Gastrocnemius medialis (tissue), 4 donors: ENCODE measurements at regions not wholly inside any gene's neighbourhood (a gene's known extent, or its start where the extent isn't known, plus 50 kb on each side); places are given as distances from the start of the nearest gene placed in this dataset.

Experiments
- ATAC-seq, 2 donors: fragments of 150-250 bp; one replicate each; pipeline ENCODE4 v1.9.1; 2016
- DNase-seq, 2 donors: peaks; one replicate each; pipeline ENCODE4 v3.0.0-alpha.2; 2019
- H3K27ac ChIP-seq, 4 donors: fragments of 200-600 bp; sonication (generic); 1 replicate in 1 of 4; 2 replicates in 3 of 4; pipeline ENCODE4 v1.5.1; 2016 to 2018; ENCODE audit warnings: mild to moderate bottlenecking in 2 of 4, moderate library complexity in 1 of 4
- H3K27me3 ChIP-seq, 3 donors: fragments of 200-600 bp; sonication (generic) in 2 of 3; 1 replicate in 1 of 3; 2 replicates in 2 of 3; pipeline versions ENCODE4 v1.5.1 to v1.6.0; 2016 to 2019; ENCODE audit warnings: mild to moderate bottlenecking in 1 of 3, moderate library complexity in 1 of 3
- H3K36me3 ChIP-seq, 2 donors: fragments of 200-600 bp; sonication (generic) in 1 of 2; one replicate each; pipeline ENCODE4 v1.5.1; 2017 to 2018
- H3K4me1 ChIP-seq, 2 donors: fragments of 200-600 bp; sonication (generic) in 1 of 2; one replicate each; pipeline ENCODE4 v1.5.1; 2016 to 2017; ENCODE audit warnings: mild to moderate bottlenecking in 2 of 2
- H3K4me3 ChIP-seq, 4 donors: fragments of 200-600 bp; sonication (generic) in 3 of 4; 1 replicate in 1 of 4; 2 replicates in 3 of 4; pipeline ENCODE4 v1.5.1; 2016 to 2019; ENCODE audit warnings: mild to moderate bottlenecking in 2 of 4
- H3K9me3 ChIP-seq, 3 donors: fragments of 200-600 bp; sonication (generic) in 2 of 3; 1 replicate in 1 of 3; 2 replicates in 2 of 3; pipeline ENCODE4 v1.5.1; 2016 to 2019
- POLR2A ChIP-seq, 2 donors: fragments of 450-650 bp; IDR thresholded peaks; one replicate each; pipeline ENCODE4 v1.6.1; 2017; ENCODE audit warnings: antibody characterized with exemption in 2 of 2, mild to moderate bottlenecking in 2 of 2, moderate library complexity in 2 of 2
- in situ Hi-C, 4 donors: fragments of 200-750 bp; cut with MboI; loops; one replicate each; pipeline versions ENCODE4 v1.15.0 to v1.8.0; 2017; ENCODE audit warnings: low sequenced_read_pairs in 4 of 4
- intact Hi-C: fragments of 100-400 bp; cut with DNase I; formaldehyde crosslinking; loops from one replicate; pipeline ENCODE4 v1.15.1; 2023; ENCODE audit warnings: low total_unique reads
- TF ChIP-seq, protein P1 (sequence below), 5 experiments: fragments of 450-650 bp in 3 of 5; fragments of 200-600 bp in 2 of 5; sonication (generic) in 2 of 5; IDR thresholded peaks in 4 of 5; conservative IDR thresholded peaks in 1 of 5; 1 replicate in 4 of 5; 2 replicates in 1 of 5; pipeline ENCODE4 v1.5.1; 2016 to 2019; ENCODE audit warnings: antibody characterized with exemption in 5 of 5, mild to moderate bottlenecking in 3 of 5, moderate library complexity in 3 of 5

DNA sequence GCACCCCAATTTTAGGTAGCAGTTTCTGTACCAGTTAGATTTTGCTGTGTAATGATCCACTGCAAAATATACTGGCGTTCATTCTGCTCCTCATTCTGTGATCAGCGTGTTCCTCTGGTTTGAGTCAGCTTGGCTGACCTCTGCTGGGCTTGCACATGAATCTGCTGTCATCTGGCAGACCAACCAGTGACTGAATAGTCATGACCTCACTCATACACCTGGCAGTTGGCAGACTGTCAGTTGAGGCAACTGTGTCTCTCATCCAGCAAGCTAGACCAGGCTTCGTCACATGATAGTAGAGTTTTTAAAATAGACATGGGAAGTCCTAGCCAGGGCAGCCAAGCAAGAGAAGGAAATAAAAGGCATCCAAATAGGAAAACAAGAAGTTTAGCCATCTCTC, 316.3 kb upstream of the LARGE1 start:
- TF ChIP-seq, protein P1, sequence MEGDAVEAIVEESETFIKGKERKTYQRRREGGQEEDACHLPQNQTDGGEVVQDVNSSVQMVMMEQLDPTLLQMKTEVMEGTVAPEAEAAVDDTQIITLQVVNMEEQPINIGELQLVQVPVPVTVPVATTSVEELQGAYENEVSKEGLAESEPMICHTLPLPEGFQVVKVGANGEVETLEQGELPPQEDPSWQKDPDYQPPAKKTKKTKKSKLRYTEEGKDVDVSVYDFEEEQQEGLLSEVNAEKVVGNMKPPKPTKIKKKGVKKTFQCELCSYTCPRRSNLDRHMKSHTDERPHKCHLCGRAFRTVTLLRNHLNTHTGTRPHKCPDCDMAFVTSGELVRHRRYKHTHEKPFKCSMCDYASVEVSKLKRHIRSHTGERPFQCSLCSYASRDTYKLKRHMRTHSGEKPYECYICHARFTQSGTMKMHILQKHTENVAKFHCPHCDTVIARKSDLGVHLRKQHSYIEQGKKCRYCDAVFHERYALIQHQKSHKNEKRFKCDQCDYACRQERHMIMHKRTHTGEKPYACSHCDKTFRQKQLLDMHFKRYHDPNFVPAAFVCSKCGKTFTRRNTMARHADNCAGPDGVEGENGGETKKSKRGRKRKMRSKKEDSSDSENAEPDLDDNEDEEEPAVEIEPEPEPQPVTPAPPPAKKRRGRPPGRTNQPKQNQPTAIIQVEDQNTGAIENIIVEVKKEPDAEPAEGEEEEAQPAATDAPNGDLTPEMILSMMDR (IDR thresholded peaks at IDR 0.05 in 4 of 5, conservative IDR thresholded peaks at IDR 0.05 in 1 of 5) = no peak
- peak; percentile 15 to 16 for TF ChIP-seq POLR2A (IDR thresholded peaks at IDR 0.05)

DNA sequence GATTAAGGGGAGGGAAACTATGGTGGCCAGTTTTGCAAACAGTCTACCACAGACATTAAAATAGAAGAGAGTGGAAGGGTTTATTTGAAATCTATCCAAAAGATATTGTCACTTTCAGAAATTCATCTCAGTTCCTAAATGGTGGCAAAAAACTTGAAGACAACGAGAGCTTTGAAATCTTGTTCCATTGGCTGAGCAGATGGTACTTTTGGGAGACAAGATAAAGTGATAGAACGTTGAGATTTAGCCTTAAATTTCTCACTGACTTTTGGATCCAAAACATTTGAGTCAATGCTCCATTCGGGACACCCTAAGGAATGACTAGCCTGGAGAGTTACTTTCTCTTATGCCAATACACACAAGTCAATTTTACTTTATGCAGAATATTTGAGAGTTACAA, 319.1 kb upstream of the LARGE1 start:
- intact Hi-C loops (loop anchor here (10.0 kb wide), 1 partner anchor 315 kb away; the partner anchor contains the start of gene LARGE1), in situ Hi-C loops (no loop called here)
- Histone ChIP-seq H3K9me3 (no peaks in the 10 kb centered on the region), H3K4me3 (no peak overlapping the region), H3K27ac (no peak overlapping the region), H3K36me3 (no peaks in the 10 kb centered on the region), H3K4me1 (no peaks in the 10 kb centered on the region), H3K27me3 (no peaks in the 10 kb centered on the region)
- TF ChIP-seq, protein P1 (IDR thresholded peaks at IDR 0.05 in 4 of 5, conservative IDR thresholded peaks at IDR 0.05 in 1 of 5) = no peak
- TF ChIP-seq POLR2A (IDR thresholded peaks at IDR 0.05) = no peak
- ATAC-seq = no peak
- no peak for DNase-seq

More for the DNA sequence above, 316.3 kb upstream of the LARGE1 start:
- no peaks in the 10 kb centered on the region for H3K9me3 ChIP-seq
- H3K4me3 ChIP-seq = no peak overlapping the region
- in situ Hi-C loops (no loop called here), intact Hi-C loops (loop anchor here (10.0 kb wide), 1 partner anchor 312 kb away; the partner anchor contains the start of gene LARGE1)
- peak overlapping the region; percentile 69 to 78 (median 74) for H3K27ac ChIP-seq
- H3K27me3 ChIP-seq = no peaks in the 10 kb centered on the region
- ATAC-seq (peak; percentile 89 to 100), DNase-seq (peak; percentile 52 to 90)
- no peaks in the 10 kb centered on the region for H3K36me3 ChIP-seq
- no peaks in the 10 kb centered on the region for H3K4me1 ChIP-seq

DNA sequence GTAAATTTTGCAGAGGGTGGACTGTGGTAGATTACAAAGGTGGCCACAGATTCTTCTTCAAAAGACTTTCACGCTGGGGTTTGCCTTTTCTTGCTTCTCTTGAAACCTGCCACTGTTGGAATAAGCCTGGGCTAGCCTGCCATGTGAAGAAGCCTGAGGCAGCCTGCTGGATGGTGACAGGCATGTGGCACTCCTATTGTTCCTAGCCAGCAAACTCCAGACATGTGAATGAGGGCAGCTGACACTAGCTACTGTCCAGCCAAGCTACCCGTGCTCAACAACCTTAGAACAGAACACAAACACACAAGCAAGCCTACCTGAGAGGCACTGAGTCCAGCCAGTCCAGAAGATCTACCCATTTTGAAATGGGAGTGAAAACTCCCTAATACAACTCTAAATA, 322.7 kb upstream of the LARGE1 start:
- Histone ChIP-seq H3K9me3 (no peaks in the 10 kb centered on the region), H3K4me1 (no peaks in the 10 kb centered on the region), H3K36me3 (no peaks in the 10 kb centered on the region), H3K27me3 (no peaks in the 10 kb centered on the region), H3K4me3 (no peak overlapping the region), H3K27ac (peak overlapping the region in 1 of 4 donors; percentile 34)
- intact Hi-C loops (no loop called here), in situ Hi-C loops (no loop called here)
- peak in 1 of 2 donors; percentile 73 for ATAC-seq
- DNase-seq = peak in 1 of 2 donors; percentile 31
- TF ChIP-seq, protein P1 (IDR thresholded peaks at IDR 0.05 in 4 of 5, conservative IDR thresholded peaks at IDR 0.05 in 1 of 5) = no peak
- TF ChIP-seq POLR2A (IDR thresholded peaks at IDR 0.05) = no peak

DNA sequence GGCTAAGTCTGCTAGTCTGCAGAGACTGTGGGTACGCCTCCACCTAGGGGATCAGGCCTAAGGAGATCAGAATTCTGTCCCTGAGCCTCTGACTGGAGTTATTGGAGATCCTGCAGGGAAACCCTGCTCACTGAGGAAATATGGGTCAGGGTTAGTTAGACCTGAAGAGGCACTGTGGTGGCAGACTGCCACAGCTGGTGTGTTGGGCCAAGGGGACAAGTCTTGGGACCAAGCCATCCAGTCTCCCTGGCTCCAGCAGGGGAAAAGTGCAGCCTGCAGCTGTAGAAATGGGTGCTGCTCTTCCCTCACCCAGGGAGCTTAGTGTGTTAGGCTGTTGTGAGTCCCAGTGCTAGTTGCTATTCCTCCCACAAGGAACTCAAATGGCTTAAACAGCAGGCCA, 334.8 kb upstream of the LARGE1 start:
- ATAC-seq (no peak), DNase-seq (peak in 1 of 2 donors; percentile 21)
- no peaks in the 10 kb centered on the region for H3K27me3 ChIP-seq
- H3K4me3 ChIP-seq = no peak overlapping the region
- no peak for TF ChIP-seq POLR2A (IDR thresholded peaks at IDR 0.05)
- TF ChIP-seq, protein P1 (IDR thresholded peaks at IDR 0.05 in 4 of 5, conservative IDR thresholded peaks at IDR 0.05 in 1 of 5) = no peak
- intact Hi-C loops (no loop called here), in situ Hi-C loops (no loop called here)
- H3K4me1 ChIP-seq = no peaks in the 10 kb centered on the region
- H3K36me3 ChIP-seq = no peaks in the 10 kb centered on the region
- no peaks in the 10 kb centered on the region for H3K9me3 ChIP-seq
- H3K27ac ChIP-seq = no peak overlapping the region

DNA sequence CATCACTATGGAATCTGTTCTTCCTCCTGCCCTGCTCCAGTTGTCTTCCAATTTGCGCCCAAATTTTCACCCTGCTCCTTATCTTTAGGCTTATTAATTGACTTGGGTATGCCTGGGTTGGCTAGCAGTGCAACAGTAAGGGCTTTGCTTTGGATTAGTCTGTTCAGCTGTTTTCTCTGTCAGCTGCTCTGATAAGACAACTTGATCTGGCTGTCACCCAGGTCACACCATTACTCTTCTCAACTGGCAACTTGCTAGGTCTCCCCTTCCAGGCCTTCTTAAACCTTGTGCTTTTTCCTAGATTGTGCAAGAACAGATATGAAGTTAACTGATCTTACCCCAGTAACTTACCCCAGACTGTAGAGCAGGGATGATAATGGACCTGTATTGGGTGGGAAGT, 357.8 kb upstream of the LARGE1 start:
- intact Hi-C loops = no loop called here
- Histone ChIP-seq H3K36me3 (no peaks in the 10 kb centered on the region), H3K4me3 (no peak overlapping the region), H3K27me3 (no peaks in the 10 kb centered on the region), H3K4me1 (no peaks in the 10 kb centered on the region), H3K27ac (no peak overlapping the region), H3K9me3 (no peaks in the 10 kb centered on the region)
- in situ Hi-C loops = no loop called here
- ATAC-seq (no peak), DNase-seq (no peak)
- no peak for TF ChIP-seq POLR2A (IDR thresholded peaks at IDR 0.05)
- TF ChIP-seq, protein P1 (IDR thresholded peaks at IDR 0.05 in 4 of 5, conservative IDR thresholded peaks at IDR 0.05 in 1 of 5) = no peak
